Fibroblast of the aortic adventitia (primary cell): ENCODE measurements at regions not wholly inside any gene's neighbourhood (a gene's known extent, or its start where the extent isn't known, plus 50 kb on each side); places are given as distances from the start of the nearest gene placed in this dataset.

Experiments used
- DNase-seq: peaks from one replicate; pipeline ENCODE4 v3.0.0-alpha.2; 2010; ENCODE audit warnings: low read depth
- H3K4me3 ChIP-seq: 2 replicates; pipeline ENCODE4 v1.5.1; 2011; ENCODE audit warnings: low read depth, mild to moderate bottlenecking, control low read depth, low read length, moderate library complexity
- CTCF ChIP-seq: IDR thresholded peaks from 2 replicates; pipeline ENCODE4 v1.5.1; 2011; ENCODE audit warnings: mild to moderate bottlenecking, low read length, control low read depth, inconsistent platforms; ENCODE audit not compliant: insufficient read depth

GRCh38 chr14:71371711-71372396, 464.6 kb downstream of the PCNX1 start:
- DNase-seq, result peak; percentile 75
- no peak overlapping the region for H3K4me3 ChIP-seq
- TF ChIP-seq CTCF, result no peak

- DNase-seq, result peak; percentile 76
- no peak for TF ChIP-seq CTCF
- H3K4me3 ChIP-seq, result no peak overlapping the region
These were observed 465.2 kb downstream of the PCNX1 start for GRCh38 chr14:71372411-71372838.

DNA sequence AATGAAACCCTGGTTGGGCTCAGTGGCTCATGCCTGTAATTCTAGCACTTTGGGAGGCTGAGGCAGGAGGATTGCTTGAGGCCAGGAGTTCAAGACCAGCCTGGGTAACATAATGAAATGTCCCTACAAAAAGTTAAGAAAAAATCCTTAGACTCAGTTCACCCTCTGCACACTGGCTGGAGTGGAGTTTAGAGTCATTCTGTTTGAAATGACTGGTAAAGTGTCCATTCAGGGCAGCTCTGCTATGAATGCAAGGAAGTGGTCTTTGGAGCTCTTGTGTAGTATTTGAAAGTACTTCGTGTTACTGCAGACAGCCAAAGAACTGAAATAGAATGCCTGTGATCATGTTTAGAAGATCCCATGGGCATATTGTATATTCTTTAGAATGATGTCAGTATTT, 466.5 kb downstream of the PCNX1 start:
- TF ChIP-seq CTCF, result no peak
- H3K4me3 ChIP-seq, result no peak overlapping the region
- no peak for DNase-seq

DNA sequence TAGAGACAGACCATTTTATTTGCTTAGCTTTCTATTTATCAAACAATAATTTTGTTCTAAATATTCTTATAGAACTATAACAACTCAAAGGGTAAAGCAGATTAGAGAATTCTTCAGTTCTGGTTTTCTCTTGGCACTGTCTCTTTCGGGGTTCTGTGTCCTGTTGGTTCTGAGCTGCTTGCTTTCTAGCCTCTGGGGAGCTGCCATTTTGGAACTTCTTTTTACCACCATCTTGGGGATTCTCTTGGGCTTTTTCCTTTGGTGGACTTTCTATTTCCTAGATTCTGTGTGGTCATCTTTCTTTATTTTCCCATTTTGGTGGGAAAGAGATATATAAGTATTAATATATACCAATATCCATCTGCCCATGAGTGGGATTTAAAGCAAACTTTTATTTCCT, 467.7 kb downstream of the PCNX1 start:
- no peak for TF ChIP-seq CTCF
- DNase-seq, result no peak
- no peak overlapping the region for H3K4me3 ChIP-seq

DNA sequence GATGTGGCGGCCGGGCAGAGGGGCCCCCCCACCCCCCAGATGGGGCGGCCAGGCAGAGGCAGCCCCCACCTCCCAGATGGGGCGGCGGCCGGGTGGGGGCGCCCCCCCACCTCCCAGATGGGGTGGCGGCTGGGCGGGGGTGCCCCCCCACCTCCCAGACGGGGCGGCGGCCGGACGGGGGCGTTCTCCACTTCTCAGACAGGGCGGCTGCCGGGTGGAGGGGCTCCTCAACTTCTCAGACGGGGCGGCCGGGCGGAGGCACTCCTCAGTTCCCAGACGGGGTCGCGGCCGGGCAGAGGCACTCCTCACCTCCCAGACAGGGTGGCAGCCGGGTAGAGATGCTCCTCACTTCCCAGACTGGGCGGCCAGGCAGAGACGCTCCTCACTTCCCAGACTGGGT, 469.8 kb downstream of the PCNX1 start:
- H3K4me3 ChIP-seq, result no peak overlapping the region
- TF ChIP-seq CTCF, result no peak
- DNase-seq, result no peak

- DNase-seq, result peak; percentile 89
- no peak overlapping the region for H3K4me3 ChIP-seq
- TF ChIP-seq CTCF, result no peak
These were observed 473.0 kb downstream of the PCNX1 start for GRCh38 chr14:71380271-71380670.

DNA sequence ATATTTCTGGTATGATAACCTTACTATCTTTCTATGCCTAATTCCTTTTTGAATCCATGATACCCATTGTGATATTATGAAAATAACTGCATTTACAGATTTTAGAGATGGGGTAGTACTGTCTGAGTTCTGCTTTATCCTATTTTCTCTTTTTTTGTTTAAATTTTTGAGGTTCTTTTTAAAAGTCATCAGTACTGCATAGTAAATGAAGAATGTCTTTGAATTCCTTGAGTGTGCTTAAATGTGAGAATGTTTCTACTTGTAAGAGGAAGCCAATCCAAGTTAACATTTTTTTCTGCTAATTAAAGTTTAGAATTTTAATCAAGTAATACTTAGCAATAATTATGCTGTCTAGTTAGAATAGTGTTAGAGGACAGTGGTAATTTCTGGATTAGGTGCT, 474.6 kb downstream of the PCNX1 start:
- no peak for DNase-seq
- no peak for TF ChIP-seq CTCF
- no peak overlapping the region for H3K4me3 ChIP-seq
